CD14-positive monocyte (primary cell): ENCODE measurements at regions not wholly inside any gene's neighbourhood (a gene's known extent, or its start where the extent isn't known, plus 50 kb on each side); places are given as distances from the start of the nearest gene placed in this dataset.

Experiments used
- DNase-seq, 3 donors: peaks; one replicate each; pipeline ENCODE4 v3.0.0-alpha.2; 2011 to 2022
- H2AFZ ChIP-seq: 2 replicates; pipeline ENCODE4 v1.6.0; 2012; ENCODE audit warnings: mild to moderate bottlenecking, low read depth, low read length, inconsistent platforms; ENCODE audit not compliant: insufficient read depth, poor library complexity, severe bottlenecking
- H3K27ac ChIP-seq, 2 donors: 1 replicate in 1 of 2; 2 replicates in 1 of 2; pipeline ENCODE4 v1.5.1; 2012 to 2013; ENCODE audit warnings: low read length in 2 of 2, control low read depth in 1 of 2, inconsistent platforms in 1 of 2, low read depth in 1 of 2, mild to moderate bottlenecking in 1 of 2
- H3K27me3 ChIP-seq, 2 donors: one replicate each; pipeline versions ENCODE4 v1.6.0 to v1.6.1; 2011 to 2013; ENCODE audit warnings: low read length in 2 of 2; ENCODE audit not compliant: control insufficient read depth in 2 of 2, insufficient read depth in 2 of 2
- H3K36me3 ChIP-seq, 2 donors: replicated peaks in 1 of 2; 1 replicate in 1 of 2; 2 replicates in 1 of 2; pipeline versions ENCODE4 v1.5.1 to v1.6.1; 2012 to 2013; ENCODE audit warnings: low read length in 2 of 2, control low read depth in 1 of 2, inconsistent platforms in 1 of 2, mild to moderate bottlenecking in 1 of 2; ENCODE audit not compliant: insufficient read depth in 2 of 2, control insufficient read depth in 1 of 2
- H3K4me1 ChIP-seq, 2 donors: 1 replicate in 1 of 2; 2 replicates in 1 of 2; pipeline versions ENCODE4 v1.5.1 to v1.6.1; 2012 to 2013; ENCODE audit warnings: low read length in 2 of 2, control low read depth in 1 of 2, inconsistent platforms in 1 of 2, mild to moderate bottlenecking in 1 of 2, moderate library complexity in 1 of 2; ENCODE audit not compliant: insufficient read depth in 2 of 2, control insufficient read depth in 1 of 2
- H3K4me2 ChIP-seq: replicated peaks from 2 replicates; pipeline ENCODE3; 2012; ENCODE audit warnings: low read length, moderate library complexity, mild to moderate bottlenecking; ENCODE audit not compliant: poor library complexity, severe bottlenecking; ENCODE audit errors: extremely low read depth
- H3K4me3 ChIP-seq, 3 experiments: fragments of 200-600 bp in 1 of 3; sonication (generic) in 1 of 3; replicated peaks in 1 of 3; 1 replicate in 2 of 3; 2 replicates in 1 of 3; pipeline ENCODE4 v1.5.1; 2011 to 2013; ENCODE audit warnings: low read length in 3 of 3, mild to moderate bottlenecking in 3 of 3, control low read depth in 2 of 3, low read depth in 2 of 3, inconsistent platforms in 1 of 3, moderate library complexity in 1 of 3
- H3K79me2 ChIP-seq: 2 replicates; pipeline ENCODE4 v1.6.0; 2012; ENCODE audit warnings: mild to moderate bottlenecking, control low read depth, inconsistent platforms, low read length, moderate library complexity; ENCODE audit not compliant: insufficient read depth
- H3K9ac ChIP-seq: 2 replicates; pipeline ENCODE4 v1.6.0; 2017; ENCODE audit warnings: low read length, mild to moderate bottlenecking; ENCODE audit not compliant: insufficient read depth, poor library complexity, severe bottlenecking
- H3K9me3 ChIP-seq, 2 donors: replicated peaks in 1 of 2; 1 replicate in 1 of 2; 2 replicates in 1 of 2; pipeline versions ENCODE4 v1.5.1 to v1.6.1; 2012 to 2013; ENCODE audit warnings: low read length in 2 of 2, control low read depth in 1 of 2; ENCODE audit not compliant: control insufficient read depth in 1 of 2, insufficient read depth in 1 of 2
- H4K20me1 ChIP-seq: 2 replicates; pipeline ENCODE4 v1.6.0; 2012; ENCODE audit warnings: mild to moderate bottlenecking, low read length, control low read depth, moderate library complexity; ENCODE audit not compliant: insufficient read depth
- H3K27ac Mint-ChIP-seq, 7 donors: one replicate each; pipeline ENCODE4 v1.8.0; 2020; ENCODE audit warnings: mild to moderate bottlenecking in 7 of 7, mixed read lengths in 7 of 7, moderate library complexity in 6 of 7, inconsistent platforms in 2 of 7
- H3K27me3 Mint-ChIP-seq, 3 donors: one replicate each; pipeline ENCODE4 v1.8.0; 2021 to 2022; ENCODE audit warnings: low read depth in 3 of 3, mild to moderate bottlenecking in 3 of 3, mixed read lengths in 3 of 3, moderate library complexity in 3 of 3, inconsistent platforms in 1 of 3
- H3K36me3 Mint-ChIP-seq, 2 donors: one replicate each; pipeline ENCODE4 v1.8.0; 2020; ENCODE audit warnings: mixed read lengths in 2 of 2, inconsistent platforms in 1 of 2, mild to moderate bottlenecking in 1 of 2
- H3K4me1 Mint-ChIP-seq: one replicate; pipeline ENCODE4 v1.8.0; 2020; ENCODE audit warnings: mild to moderate bottlenecking, mixed read lengths
- H3K4me3 Mint-ChIP-seq, 2 donors: one replicate each; pipeline ENCODE4 v1.8.0; 2020; ENCODE audit warnings: mild to moderate bottlenecking in 2 of 2, mixed read lengths in 2 of 2, moderate library complexity in 1 of 2
- H3K9me3 Mint-ChIP-seq, 7 donors: one replicate each; pipeline ENCODE4 v1.8.0; 2020 to 2022; ENCODE audit warnings: mixed read lengths in 7 of 7, mild to moderate bottlenecking in 6 of 7, moderate library complexity in 6 of 7, inconsistent platforms in 2 of 7
- WGBS: methylation state at CpG from one replicate; pipeline ENCODE4 v1.1.5; 2013; ENCODE audit warnings: missing lambda C conversion rate; ENCODE audit not compliant: insufficient coverage; 5-methylcytosine and 5-hydroxymethylcytosine counted together
- intact Hi-C, 2 donors: fragments of 100-400 bp; cut with micrococcal nuclease; formaldehyde crosslinking; loops; one replicate each; pipeline versions ENCODE4 v1.15.0 to v1.15.1; 2023
- TF ChIP-seq, protein P1 (sequence below): fragments of 200-600 bp; IDR thresholded peaks from one replicate; pipeline ENCODE4 v1.8.0; 2022; ENCODE audit warnings: antibody characterized with exemption, mild to moderate bottlenecking

GRCh38 chr6:164916087-164916486 lies 393.3 kb downstream of the C6orf118 start:
- no peak for DNase-seq
- Histone ChIP-seq H3K36me3 (no peaks in the 10 kb centered on the region), H3K4me1 (no peaks in the 10 kb centered on the region), H4K20me1 (no peaks in the 10 kb centered on the region), H2AFZ (no peak overlapping the region), H3K4me3 (no peak overlapping the region), H3K27ac (no peak overlapping the region), H3K27me3 (no peaks in the 10 kb centered on the region), H3K4me2 (no peak overlapping the region), H3K9ac (no peak overlapping the region), H3K9me3 (peaks cover 18 to 22% of the 10 kb centered on the region in 2 donors), H3K79me2 (no peaks in the 10 kb centered on the region)
- Mint-ChIP-seq H3K4me1 (no peaks in the 10 kb centered on the region), H3K27ac (no peak overlapping the region), H3K9me3 (peaks cover 2 to 21% (median 8%) of the 10 kb centered on the region in 7 donors), H3K27me3 (peaks cover 0 to 1% (median 0%) of the 10 kb centered on the region in 3 donors), H3K36me3 (no peaks in the 10 kb centered on the region), H3K4me3 (no peak overlapping the region)
- TF ChIP-seq, protein P1, sequence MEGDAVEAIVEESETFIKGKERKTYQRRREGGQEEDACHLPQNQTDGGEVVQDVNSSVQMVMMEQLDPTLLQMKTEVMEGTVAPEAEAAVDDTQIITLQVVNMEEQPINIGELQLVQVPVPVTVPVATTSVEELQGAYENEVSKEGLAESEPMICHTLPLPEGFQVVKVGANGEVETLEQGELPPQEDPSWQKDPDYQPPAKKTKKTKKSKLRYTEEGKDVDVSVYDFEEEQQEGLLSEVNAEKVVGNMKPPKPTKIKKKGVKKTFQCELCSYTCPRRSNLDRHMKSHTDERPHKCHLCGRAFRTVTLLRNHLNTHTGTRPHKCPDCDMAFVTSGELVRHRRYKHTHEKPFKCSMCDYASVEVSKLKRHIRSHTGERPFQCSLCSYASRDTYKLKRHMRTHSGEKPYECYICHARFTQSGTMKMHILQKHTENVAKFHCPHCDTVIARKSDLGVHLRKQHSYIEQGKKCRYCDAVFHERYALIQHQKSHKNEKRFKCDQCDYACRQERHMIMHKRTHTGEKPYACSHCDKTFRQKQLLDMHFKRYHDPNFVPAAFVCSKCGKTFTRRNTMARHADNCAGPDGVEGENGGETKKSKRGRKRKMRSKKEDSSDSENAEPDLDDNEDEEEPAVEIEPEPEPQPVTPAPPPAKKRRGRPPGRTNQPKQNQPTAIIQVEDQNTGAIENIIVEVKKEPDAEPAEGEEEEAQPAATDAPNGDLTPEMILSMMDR: no peak
- WGBS: no CpG with 5 or more reads among the region's 3 CpGs
- intact Hi-C loops: no loop called here

GRCh38 chr6:164911873-164912580 lies 397.4 kb downstream of the C6orf118 start:
- H3K79me2 ChIP-seq: no peaks in the 10 kb centered on the region
- WGBS: 56% methylated on average over 1 of the region's 6 CpGs
- H3K36me3 Mint-ChIP-seq: no peaks in the 10 kb centered on the region
- intact Hi-C loops: no loop called here
- TF ChIP-seq, protein P1: no peak
- H2AFZ ChIP-seq: no peak overlapping the region
- no peaks in the 10 kb centered on the region for H3K36me3 ChIP-seq
- no peak for DNase-seq
- peaks cover 0 to 8% (median 3%) of the 10 kb centered on the region in 7 donors for H3K9me3 Mint-ChIP-seq
- H4K20me1 ChIP-seq: no peaks in the 10 kb centered on the region
- H3K4me1 ChIP-seq: no peaks in the 10 kb centered on the region
- no peak overlapping the region for H3K27ac Mint-ChIP-seq
- H3K27me3 Mint-ChIP-seq: peaks cover 0 to 2% (median 1%) of the 10 kb centered on the region in 3 donors
- peaks cover 3 to 6% of the 10 kb centered on the region in 2 donors for H3K9me3 ChIP-seq
- H3K9ac ChIP-seq: no peak overlapping the region
- no peak overlapping the region for H3K4me2 ChIP-seq
- no peaks in the 10 kb centered on the region for H3K27me3 ChIP-seq
- H3K4me1 Mint-ChIP-seq: no peaks in the 10 kb centered on the region
- H3K4me3 ChIP-seq: no peak overlapping the region
- H3K4me3 Mint-ChIP-seq: no peak overlapping the region
- no peak overlapping the region for H3K27ac ChIP-seq
